Neuronal stem cell (in vitro differentiated cells): ENCODE measurements at regions not wholly inside any gene's neighbourhood (a gene's known extent, or its start where the extent isn't known, plus 50 kb on each side); places are given as distances from the start of the nearest gene placed in this dataset.

ENCODE experiments used
- DNase-seq: peaks from one replicate; pipeline ENCODE4 v3.0.0-alpha.2; 2013; ENCODE audit warnings: low spot score
- H2AFZ ChIP-seq: one replicate; pipeline ENCODE4 v1.6.1; 2013; ENCODE audit warnings: mild to moderate bottlenecking, low read length, inconsistent platforms
- H2AK5ac ChIP-seq: 2 replicates; pipeline ENCODE4 v1.6.1; 2013; ENCODE audit warnings: low read depth, mild to moderate bottlenecking, inconsistent platforms, low read length, moderate library complexity, mixed read lengths
- H2BK120ac ChIP-seq: 2 replicates; pipeline ENCODE4 v1.6.1; 2013; ENCODE audit warnings: low read depth, mild to moderate bottlenecking, inconsistent platforms, low read length, moderate library complexity, mixed read lengths
- H2BK12ac ChIP-seq: one replicate; pipeline ENCODE4 v1.6.1; 2013; ENCODE audit warnings: low read length, inconsistent platforms
- H2BK15ac ChIP-seq: 2 replicates; pipeline ENCODE4 v1.6.1; 2013; ENCODE audit warnings: mild to moderate bottlenecking, low read length, inconsistent platforms, mixed read lengths
- H2BK5ac ChIP-seq: one replicate; pipeline ENCODE4 v1.6.1; 2013; ENCODE audit warnings: inconsistent platforms, mild to moderate bottlenecking, low read length, moderate library complexity
- H3K14ac ChIP-seq: one replicate; pipeline ENCODE4 v1.6.1; 2013; ENCODE audit warnings: low read length, inconsistent platforms
- H3K18ac ChIP-seq: 2 replicates; pipeline ENCODE4 v1.6.1; 2013; ENCODE audit warnings: low read length, inconsistent platforms
- H3K23ac ChIP-seq: 2 replicates; pipeline ENCODE4 v1.6.1; 2013; ENCODE audit warnings: low read depth, mild to moderate bottlenecking, mixed read lengths, low read length, inconsistent platforms; ENCODE audit not compliant: poor library complexity
- H3K27ac ChIP-seq: replicated peaks from 3 replicates; pipeline ENCODE4 v1.5.1; 2013; ENCODE audit warnings: low read length, inconsistent platforms
- H3K27me3 ChIP-seq, 3 experiments: 2 replicates each; pipeline ENCODE4 v1.6.1; 2013; ENCODE audit warnings: low read length in 3 of 3, mild to moderate bottlenecking in 2 of 3, inconsistent platforms in 1 of 3, low read depth in 1 of 3, mixed read lengths in 1 of 3, moderate library complexity in 1 of 3; ENCODE audit not compliant: control insufficient read depth in 3 of 3, insufficient read depth in 3 of 3
- H3K36me3 ChIP-seq, 2 donors: replicated peaks in 1 of 2; 2 replicates each; pipeline ENCODE4 v1.6.1; 2013; ENCODE audit warnings: low read length in 2 of 2; ENCODE audit not compliant: control insufficient read depth in 2 of 2, insufficient read depth in 2 of 2
- H3K4ac ChIP-seq: 2 replicates; pipeline ENCODE4 v1.6.1; 2013; ENCODE audit warnings: inconsistent platforms, mild to moderate bottlenecking, low read length, moderate library complexity
- H3K4me1 ChIP-seq, 2 donors: 1 replicate in 1 of 2; 2 replicates in 1 of 2; pipeline ENCODE4 v1.6.1; 2013; ENCODE audit warnings: low read length in 2 of 2, low read depth in 1 of 2; ENCODE audit not compliant: control insufficient read depth in 2 of 2, insufficient read depth in 1 of 2
- H3K4me2 ChIP-seq: one replicate; pipeline ENCODE4 v1.6.1; 2013; ENCODE audit warnings: mild to moderate bottlenecking, low read length, inconsistent platforms; ENCODE audit not compliant: insufficient read depth, poor library complexity, severe bottlenecking
- H3K4me3 ChIP-seq, 2 donors: 2 replicates each; pipeline ENCODE4 v1.5.1; 2013; ENCODE audit warnings: low read length in 2 of 2, mild to moderate bottlenecking in 2 of 2, inconsistent platforms in 1 of 2, moderate library complexity in 1 of 2
- H3K79me1 ChIP-seq: one replicate; pipeline ENCODE4 v1.6.1; 2013; ENCODE audit warnings: low read depth, mild to moderate bottlenecking, inconsistent platforms, low read length, moderate library complexity
- H3K9ac ChIP-seq: one replicate; pipeline ENCODE4 v1.6.1; 2013; ENCODE audit warnings: mild to moderate bottlenecking, low read depth, low read length, inconsistent platforms; ENCODE audit not compliant: poor library complexity
- H3K9me3 ChIP-seq, 2 donors: replicated peaks in 1 of 2; 2 replicates each; pipeline versions ENCODE3 to v1.6.1; 2013; ENCODE audit warnings: low read length in 2 of 2, mild to moderate bottlenecking in 2 of 2, inconsistent platforms in 1 of 2, low read depth in 1 of 2, mixed read lengths in 1 of 2, moderate library complexity in 1 of 2; ENCODE audit not compliant: control insufficient read depth in 2 of 2, insufficient read depth in 1 of 2
- H4K8ac ChIP-seq: one replicate; pipeline ENCODE4 v1.6.1; 2013; ENCODE audit warnings: low read depth, mild to moderate bottlenecking, inconsistent platforms, low read length, moderate library complexity
- H4K91ac ChIP-seq: one replicate; pipeline ENCODE4 v1.6.1; 2013; ENCODE audit warnings: low read length, low read depth, mild to moderate bottlenecking, inconsistent platforms; ENCODE audit not compliant: poor library complexity
- WGBS, 2 donors: extraction: QIAGEN DNeasy Blood & Tissue Kit; methylation state at CpG; one replicate each; pipeline ENCODE4 v1.1.7; 2013; ENCODE audit warnings: missing lambda C conversion rate in 2 of 2, mixed read lengths in 1 of 2; ENCODE audit not compliant: insufficient read length in 2 of 2, insufficient replicate concordance in 1 of 2; ENCODE audit errors: extremely low coverage in 2 of 2; 5-methylcytosine and 5-hydroxymethylcytosine counted together

- H3K23ac ChIP-seq, result no peak overlapping the region
- H3K9me3 ChIP-seq, result no peaks in the 10 kb centered on the region
- H4K91ac ChIP-seq, result no peak overlapping the region
- no peak overlapping the region for H3K27ac ChIP-seq
- H3K9ac ChIP-seq, result no peak overlapping the region
- H2BK12ac ChIP-seq, result no peak overlapping the region
- H3K4me2 ChIP-seq, result no peak overlapping the region
- H3K18ac ChIP-seq, result no peak overlapping the region
- no peaks in the 10 kb centered on the region for H3K36me3 ChIP-seq
- H3K4me1 ChIP-seq, result peaks cover 0 to 1% of the 10 kb centered on the region in 2 donors
- no peak overlapping the region for H2BK120ac ChIP-seq
- no peak overlapping the region for H3K4ac ChIP-seq
- H3K27me3 ChIP-seq, result no peaks in the 10 kb centered on the region
- H2BK15ac ChIP-seq, result no peak overlapping the region
- DNase-seq, result no peak
- H2BK5ac ChIP-seq, result no peak overlapping the region
- H4K8ac ChIP-seq, result no peak overlapping the region
- no peak overlapping the region for H3K4me3 ChIP-seq
- H3K14ac ChIP-seq, result no peak overlapping the region
- H3K79me1 ChIP-seq, result no peaks in the 10 kb centered on the region
- no peak overlapping the region for H2AK5ac ChIP-seq
- no peak overlapping the region for H2AFZ ChIP-seq
- WGBS, 2 donors, result no CpG with 5 or more reads among the region's 1 CpG
Observed at GRCh38 chr20:52708137-52708536, 264.0 kb upstream of the TSHZ2 start.

GRCh38 chr20:52704553-52704952 lies 267.6 kb upstream of the TSHZ2 start:
- Histone ChIP-seq H2BK5ac (no peak overlapping the region), H3K27me3 (peaks cover 0 to 5% (median 0%) of the 10 kb centered on the region in 3 experiments), H3K9ac (no peak overlapping the region), H3K4me1 (peaks cover 0 to 1% of the 10 kb centered on the region in 2 donors), H2BK12ac (no peak overlapping the region), H3K9me3 (no peaks in the 10 kb centered on the region), H2AFZ (no peak overlapping the region), H3K4me3 (no peak overlapping the region), H3K4me2 (no peak overlapping the region), H3K23ac (no peak overlapping the region), H3K14ac (no peak overlapping the region), H4K8ac (no peak overlapping the region), H3K79me1 (no peaks in the 10 kb centered on the region), H3K36me3 (no peaks in the 10 kb centered on the region), H2AK5ac (no peak overlapping the region), H3K27ac (no peak overlapping the region), H2BK120ac (no peak overlapping the region), H4K91ac (no peak overlapping the region), H3K4ac (no peak overlapping the region), H2BK15ac (no peak overlapping the region), H3K18ac (no peak overlapping the region)
- WGBS, 2 donors, result no CpG with 5 or more reads among the region's 1 CpG
- DNase-seq, result no peak

- H3K4me2 ChIP-seq, result no peak overlapping the region
- DNase-seq, result no peak
- H3K9me3 ChIP-seq, result no peaks in the 10 kb centered on the region
- no peak overlapping the region for H2BK15ac ChIP-seq
- no peak overlapping the region for H3K23ac ChIP-seq
- H3K79me1 ChIP-seq, result no peaks in the 10 kb centered on the region
- H2BK120ac ChIP-seq, result no peak overlapping the region
- no peak overlapping the region for H2BK12ac ChIP-seq
- no peak overlapping the region for H3K18ac ChIP-seq
- H3K4ac ChIP-seq, result no peak overlapping the region
- H4K91ac ChIP-seq, result no peak overlapping the region
- H3K4me3 ChIP-seq, result no peak overlapping the region
- no peak overlapping the region for H2AK5ac ChIP-seq
- H3K27me3 ChIP-seq, result no peaks in the 10 kb centered on the region
- H2AFZ ChIP-seq, result no peak overlapping the region
- H3K9ac ChIP-seq, result no peak overlapping the region
- no peak overlapping the region for H3K14ac ChIP-seq
- H2BK5ac ChIP-seq, result no peak overlapping the region
- H3K4me1 ChIP-seq, result peaks cover 0 to 9% of the 10 kb centered on the region in 2 donors
- H3K27ac ChIP-seq, result no peak overlapping the region
- no peak overlapping the region for H4K8ac ChIP-seq
- no peaks in the 10 kb centered on the region for H3K36me3 ChIP-seq
- no CpG with 5 or more reads among the region's 2 CpGs for WGBS, 2 donors
Observed at GRCh38 chr20:52688345-52688744, 283.8 kb upstream of the TSHZ2 start.

GRCh38 chr20:52684905-52685304 lies 287.3 kb upstream of the TSHZ2 start:
- Histone ChIP-seq H3K36me3 (no peaks in the 10 kb centered on the region), H2AK5ac (no peak overlapping the region), H3K27ac (no peak overlapping the region), H4K8ac (no peak overlapping the region), H2AFZ (no peak overlapping the region), H2BK15ac (no peak overlapping the region), H3K14ac (no peak overlapping the region), H4K91ac (no peak overlapping the region), H2BK5ac (no peak overlapping the region), H3K4ac (no peak overlapping the region), H2BK12ac (no peak overlapping the region), H3K79me1 (no peaks in the 10 kb centered on the region), H3K27me3 (no peaks in the 10 kb centered on the region), H3K4me3 (no peak overlapping the region), H3K4me1 (peaks cover 0 to 9% of the 10 kb centered on the region in 2 donors), H3K4me2 (no peak overlapping the region), H3K9me3 (no peaks in the 10 kb centered on the region), H3K23ac (no peak overlapping the region), H3K18ac (no peak overlapping the region), H3K9ac (no peak overlapping the region), H2BK120ac (no peak overlapping the region)
- WGBS, 2 donors, result no CpG with 5 or more reads among the region's 5 CpGs
- DNase-seq, result no peak
